ENCODE measurements at regions not wholly inside any gene's neighbourhood (a gene's known extent, or its start where the extent isn't known, plus 50 kb on each side); places are given as distances from the start of the nearest gene placed in this dataset.
"Not testable (repeated sequence)": the region's sequence is repeated elsewhere in the genome, so short reads cannot be mapped to it uniquely, and the experiment has no call there.

GRCh38 chr20:60102665-60103210, 144.5 kb downstream of the CDH26 start:
- peak overlapping the region; percentile 95 for H3K27ac ChIP-seq
- H3K36me3 ChIP-seq = no peaks in the 10 kb centered on the region
- no peaks in the 10 kb centered on the region for H3K27me3 ChIP-seq
- H3K4me3 ChIP-seq (ENCODE audit: low read depth in 1 of 2, low read length in 1 of 2) = peak overlapping the region; percentile 3 to 46
- no peaks in the 10 kb centered on the region for H3K9me3 ChIP-seq
- peak; percentile 40 for TF ChIP-seq CTCF (IDR thresholded peaks at IDR 0.05)
- peaks cover 85 to 86% of the 10 kb centered on the region in 2 experiments for H3K4me1 ChIP-seq (ENCODE audit: control insufficient read depth in 1 of 2, insufficient read depth in 1 of 2, low read depth in 1 of 2, low read length in 1 of 2)

GRCh38 chr20:60104993-60105803, 147.0 kb downstream of the CDH26 start:
- H3K4me1 ChIP-seq (ENCODE audit: control insufficient read depth in 1 of 2, insufficient read depth in 1 of 2, low read depth in 1 of 2, low read length in 1 of 2) = peaks cover 72 to 75% of the 10 kb centered on the region in 2 experiments
- no peaks in the 10 kb centered on the region for H3K36me3 ChIP-seq
- no peak for TF ChIP-seq CTCF (IDR thresholded peaks at IDR 0.05)
- peak overlapping the region; percentile 95 for H3K27ac ChIP-seq
- no peaks in the 10 kb centered on the region for H3K9me3 ChIP-seq
- no peaks in the 10 kb centered on the region for H3K27me3 ChIP-seq
- peak overlapping the region; percentile 24 to 43 for H3K4me3 ChIP-seq (ENCODE audit: low read depth in 1 of 2, low read length in 1 of 2)

GRCh38 chr20:60106186-60106585, 148.0 kb downstream of the CDH26 start:
- not testable (repeated sequence) for H3K9me3 ChIP-seq; H3K4me3 ChIP-seq (ENCODE audit: low read depth in 1 of 2, low read length in 1 of 2); H3K36me3 ChIP-seq; H3K27me3 ChIP-seq
- H3K4me1 ChIP-seq (ENCODE audit: control insufficient read depth in 1 of 2, insufficient read depth in 1 of 2, low read depth in 1 of 2, low read length in 1 of 2) = peaks cover 68 to 72% of the 10 kb centered on the region in 2 experiments
- peak overlapping the region; percentile 95 for H3K27ac ChIP-seq

GRCh38 chr20:60107621-60108390, 149.6 kb downstream of the CDH26 start:
- TF ChIP-seq CTCF (IDR thresholded peaks at IDR 0.05) = no peak
- Histone ChIP-seq H3K4me1 (ENCODE audit: control insufficient read depth in 1 of 2, insufficient read depth in 1 of 2, low read depth in 1 of 2, low read length in 1 of 2) (peaks cover 68 to 72% of the 10 kb centered on the region in 2 experiments), H3K4me3 (ENCODE audit: low read depth in 1 of 2, low read length in 1 of 2) (no peak overlapping the region), H3K9me3 (no peaks in the 10 kb centered on the region), H3K27me3 (no peaks in the 10 kb centered on the region), H3K27ac (peak overlapping the region; percentile 12), H3K36me3 (no peaks in the 10 kb centered on the region)

GRCh38 chr20:60108397-60108796, 150.2 kb downstream of the CDH26 start:
- TF ChIP-seq CTCF (IDR thresholded peaks at IDR 0.05) = no peak

More at GRCh38 chr20:60108397-60108796, 150.2 kb downstream of the CDH26 start:
- Histone ChIP-seq H3K4me1 (ENCODE audit: control insufficient read depth in 1 of 2, insufficient read depth in 1 of 2, low read depth in 1 of 2, low read length in 1 of 2) (peaks cover 68 to 72% of the 10 kb centered on the region in 2 experiments), H3K9me3 (no peaks in the 10 kb centered on the region), H3K36me3 (no peaks in the 10 kb centered on the region), H3K27ac (peak overlapping the region; percentile 12), H3K27me3 (no peaks in the 10 kb centered on the region), H3K4me3 (ENCODE audit: low read depth in 1 of 2, low read length in 1 of 2) (no peak overlapping the region)
